Progenitor cell of endocrine pancreas (in vitro differentiated cells): ENCODE measurements at regions not wholly inside any gene's neighbourhood (a gene's known extent, or its start where the extent isn't known, plus 50 kb on each side); places are given as distances from the start of the nearest gene placed in this dataset.

Experiments
- DNase-seq: peaks from one replicate; pipeline ENCODE4 v3.0.0; 2021; ENCODE audit warnings: low spot score; ENCODE audit not compliant: unreplicated experiment
- H3K27ac Mint-ChIP-seq: 2 replicates; pipeline ENCODE4 v1.8.0; 2021; ENCODE audit warnings: mild to moderate bottlenecking, moderate library complexity, mixed read lengths
- H3K27me3 Mint-ChIP-seq: 2 replicates; pipeline ENCODE4 v1.8.0; 2021; ENCODE audit warnings: mixed read lengths
- H3K36me3 Mint-ChIP-seq: 2 replicates; pipeline ENCODE4 v1.8.0; 2022; ENCODE audit warnings: mixed read lengths; ENCODE audit not compliant: insufficient read depth
- H3K4me1 Mint-ChIP-seq: 2 replicates; pipeline ENCODE4 v1.8.0; 2021; ENCODE audit warnings: low read depth, mixed read lengths
- H3K4me3 Mint-ChIP-seq: 2 replicates; pipeline ENCODE4 v1.8.0; 2021; ENCODE audit warnings: low read depth, mild to moderate bottlenecking, moderate library complexity, mixed read lengths
- H3K9me3 Mint-ChIP-seq: 2 replicates; pipeline ENCODE4 v1.8.0; 2021; ENCODE audit warnings: low read depth, mixed read lengths
- CTCF ChIP-seq: fragments of 200-600 bp; sonication (generic); IDR thresholded peaks from one replicate; pipeline ENCODE4 v1.5.0; 2021; ENCODE audit warnings: antibody characterized with exemption, mild to moderate bottlenecking; ENCODE audit not compliant: unreplicated experiment

- H3K4me1 Mint-ChIP-seq = peaks cover 2% of the 10 kb centered on the region
- no peaks in the 10 kb centered on the region for H3K27me3 Mint-ChIP-seq
These were observed 86.0 kb downstream of the SAMD9 start for GRCh38 chr7:93031795-93032194.

DNA sequence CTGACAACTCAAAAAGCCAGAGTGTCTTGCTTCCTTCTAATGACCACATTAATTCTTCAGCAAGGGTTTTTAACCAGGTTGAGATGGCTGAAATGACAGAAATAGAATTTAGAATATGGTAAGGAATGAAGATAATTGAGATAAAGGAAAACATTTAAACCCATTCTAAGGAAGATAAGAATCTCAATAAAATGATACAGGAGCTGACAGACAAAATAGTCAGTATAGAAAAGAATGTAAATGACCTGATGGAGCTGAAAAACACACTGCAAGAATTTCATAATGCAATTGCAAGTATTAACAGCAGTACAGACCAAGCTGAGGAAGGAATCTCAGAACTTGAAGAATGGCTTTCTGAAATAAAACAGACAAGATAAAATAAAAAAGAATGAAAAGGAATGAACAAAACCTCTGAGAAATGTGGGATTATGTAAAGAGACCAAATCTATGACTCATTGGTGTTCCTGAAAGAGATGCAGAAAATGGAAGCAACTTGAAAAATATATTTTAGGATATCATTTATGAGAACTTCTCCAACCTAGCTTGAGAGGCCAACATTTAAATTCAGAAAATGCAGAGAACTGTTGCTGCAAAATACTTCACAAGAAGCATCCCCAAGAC, 87.1 kb downstream of the SAMD9 start:
- Mint-ChIP-seq H3K9me3 (peaks cover 14% of the 10 kb centered on the region), H3K27me3 (no peaks in the 10 kb centered on the region), H3K36me3 (no peaks in the 10 kb centered on the region), H3K4me1 (peaks cover 2% of the 10 kb centered on the region), H3K4me3 (no peak overlapping the region), H3K27ac (no peak overlapping the region)
- DNase-seq = no peak
- no peak for TF ChIP-seq CTCF

More at GRCh38 chr7:93031795-93032194, 86.0 kb downstream of the SAMD9 start:
- Mint-ChIP-seq H3K4me3 (no peak overlapping the region), H3K9me3 (peaks cover 14% of the 10 kb centered on the region), H3K27ac (no peak overlapping the region), H3K36me3 (no peaks in the 10 kb centered on the region)
- TF ChIP-seq CTCF = no peak
- no peak for DNase-seq

DNA sequence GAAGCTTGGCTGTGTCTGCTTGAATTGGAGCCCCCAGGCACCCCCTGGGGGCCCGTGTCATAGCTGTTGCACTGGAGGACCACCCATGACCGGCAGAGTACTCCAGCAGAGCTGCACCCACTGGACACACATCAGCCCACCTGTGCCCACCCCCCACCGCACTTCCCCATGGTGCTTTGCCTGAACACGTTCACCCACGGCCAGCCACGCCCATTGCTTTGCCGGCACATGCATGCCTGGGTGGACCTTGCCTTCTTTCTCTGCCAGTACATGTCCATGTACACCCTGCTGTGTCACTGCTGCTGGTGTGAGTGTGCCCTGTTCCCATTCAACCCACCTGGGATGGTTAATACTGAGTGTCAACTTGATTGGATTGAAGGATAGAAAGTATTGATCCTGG, 88.7 kb downstream of the SAMD9 start:
- no peak overlapping the region for H3K27ac Mint-ChIP-seq
- no peaks in the 10 kb centered on the region for H3K36me3 Mint-ChIP-seq
- DNase-seq = no peak
- H3K4me3 Mint-ChIP-seq = no peak overlapping the region
- H3K4me1 Mint-ChIP-seq = peaks cover 2% of the 10 kb centered on the region
- H3K9me3 Mint-ChIP-seq = peaks cover 14% of the 10 kb centered on the region
- no peak for TF ChIP-seq CTCF
- no peaks in the 10 kb centered on the region for H3K27me3 Mint-ChIP-seq

DNA sequence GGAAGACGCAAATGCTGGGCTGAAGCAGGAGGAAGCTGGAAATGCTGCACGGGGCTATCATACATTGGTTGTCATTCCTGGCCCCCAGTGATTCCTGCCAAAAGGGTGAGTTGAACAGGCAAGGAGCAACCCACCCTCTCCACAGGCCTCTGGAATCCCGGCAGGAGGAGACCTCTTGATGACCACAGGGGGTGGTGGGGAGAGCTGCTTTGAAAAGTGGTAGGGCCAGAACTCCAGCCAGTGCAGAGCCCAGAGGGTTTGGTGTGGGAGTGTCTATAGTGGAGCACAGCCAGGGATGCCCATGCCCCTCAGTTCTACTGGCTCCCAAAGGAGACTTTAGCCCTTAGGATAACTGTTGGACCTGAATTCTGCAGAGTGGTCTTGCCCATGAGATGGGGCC, 89.2 kb downstream of the SAMD9 start:
- peaks cover 14% of the 10 kb centered on the region for H3K9me3 Mint-ChIP-seq
- DNase-seq = no peak
- no peak overlapping the region for H3K4me3 Mint-ChIP-seq

GRCh38 chr7:93027044-93027443, 90.7 kb downstream of the SAMD9 start:
- Mint-ChIP-seq H3K27me3 (no peaks in the 10 kb centered on the region), H3K4me3 (no peak overlapping the region), H3K9me3 (peaks cover 10% of the 10 kb centered on the region), H3K27ac (no peak overlapping the region), H3K36me3 (no peaks in the 10 kb centered on the region), H3K4me1 (peaks cover 2% of the 10 kb centered on the region)
- DNase-seq = no peak
- TF ChIP-seq CTCF = no peak

More for the DNA sequence above, 89.2 kb downstream of the SAMD9 start:
- H3K36me3 Mint-ChIP-seq = no peaks in the 10 kb centered on the region
- H3K27me3 Mint-ChIP-seq = no peaks in the 10 kb centered on the region
- TF ChIP-seq CTCF = no peak
- peaks cover 2% of the 10 kb centered on the region for H3K4me1 Mint-ChIP-seq
- H3K27ac Mint-ChIP-seq = no peak overlapping the region
